DND-41 (cell line): ENCODE measurements at regions not wholly inside any gene's neighbourhood (a gene's known extent, or its start where the extent isn't known, plus 50 kb on each side); places are given as distances from the start of the nearest gene placed in this dataset.

ENCODE experiments used
- ATAC-seq: fragments of 200-7000 bp; cut with Tn5 transposase; 3 replicates; pipeline ENCODE4 v1.9.1; 2021; ENCODE audit warnings: low read depth; ENCODE audit not compliant: insufficient read depth
- DNase-seq: peaks from one replicate; pipeline ENCODE4 v3.0.0-alpha.2; 2020
- H2AFZ ChIP-seq: 2 replicates; pipeline ENCODE4 v1.6.0; 2012; ENCODE audit warnings: low read depth, low read length
- H3K27ac ChIP-seq: 2 replicates; pipeline ENCODE4 v1.5.1; 2012; ENCODE audit warnings: low read length, inconsistent platforms
- H3K27me3 ChIP-seq: fragments of 200-600 bp; sonication (generic); 2 replicates; pipeline ENCODE4 v1.6.0; 2012; ENCODE audit warnings: low read length, mild to moderate bottlenecking, inconsistent platforms; ENCODE audit not compliant: insufficient read depth, poor library complexity
- H3K36me3 ChIP-seq: 2 replicates; pipeline ENCODE4 v1.5.1; 2012; ENCODE audit warnings: low read length, inconsistent platforms; ENCODE audit not compliant: insufficient read depth
- H3K4me1 ChIP-seq: 2 replicates; pipeline ENCODE4 v1.5.1; 2012; ENCODE audit warnings: mild to moderate bottlenecking, low read length; ENCODE audit not compliant: insufficient read depth
- H3K4me2 ChIP-seq: 2 replicates; pipeline ENCODE4 v1.6.0; 2012; ENCODE audit warnings: mild to moderate bottlenecking, moderate library complexity, low read length, inconsistent platforms; ENCODE audit not compliant: insufficient read depth
- H3K4me3 ChIP-seq, 2 experiments: fragments of 200-600 bp in 1 of 2; shearing (Covaris generic) in 1 of 2; 2 replicates each; pipeline ENCODE4 v1.5.1; 2012 to 2016; ENCODE audit warnings: inconsistent platforms in 2 of 2, low read length in 2 of 2, mild to moderate bottlenecking in 2 of 2, low read depth in 1 of 2, moderate library complexity in 1 of 2
- H3K79me2 ChIP-seq: 2 replicates; pipeline ENCODE4 v1.6.0; 2012; ENCODE audit warnings: low read length, inconsistent platforms; ENCODE audit not compliant: insufficient read depth
- H3K9ac ChIP-seq: 2 replicates; pipeline ENCODE4 v1.6.0; 2012; ENCODE audit warnings: low read depth, mild to moderate bottlenecking, inconsistent platforms, low read length, moderate library complexity
- H3K9me3 ChIP-seq: 2 replicates; pipeline ENCODE4 v1.5.1; 2012; ENCODE audit warnings: low read length, moderate library complexity, mild to moderate bottlenecking, inconsistent platforms; ENCODE audit not compliant: insufficient read depth, severe bottlenecking
- H4K20me1 ChIP-seq: 2 replicates; pipeline ENCODE4 v1.6.0; 2012; ENCODE audit warnings: low read length; ENCODE audit not compliant: insufficient read depth
- CTCF ChIP-seq: IDR thresholded peaks from 2 replicates; pipeline ENCODE4 v1.5.1; 2012; ENCODE audit warnings: borderline replicate concordance, low read length, moderate library complexity, mild to moderate bottlenecking; ENCODE audit not compliant: poor library complexity, severe bottlenecking; ENCODE audit errors: extremely low read depth
- EZH2 ChIP-seq: IDR thresholded peaks from 3 replicates; pipeline ENCODE4 v1.6.1; 2012; ENCODE audit warnings: borderline replicate concordance, low read depth, mild to moderate bottlenecking, moderate library complexity, low read length, inconsistent platforms; ENCODE audit not compliant: severe bottlenecking

GRCh38 chr2:120861191-120861575, 125.5 kb downstream of the GLI2 start:
- no peak for ATAC-seq
- TF ChIP-seq EZH2 (no peak), CTCF (no peak)
- Histone ChIP-seq H2AFZ (no peak overlapping the region), H3K9me3 (no peaks in the 10 kb centered on the region), H3K27me3 (peaks cover 6% of the 10 kb centered on the region), H3K9ac (no peak overlapping the region), H4K20me1 (no peaks in the 10 kb centered on the region; the same call in 1 of the 2 replicates), H3K4me3 (no peak overlapping the region), H3K36me3 (no peaks in the 10 kb centered on the region), H3K27ac (no peak overlapping the region), H3K4me1 (no peaks in the 10 kb centered on the region), H3K4me2 (no peak overlapping the region), H3K79me2 (no peaks in the 10 kb centered on the region)
- no peak for DNase-seq

- ATAC-seq (no peak), DNase-seq (no peak)
- H3K4me1 ChIP-seq, result no peaks in the 10 kb centered on the region
- H3K9me3 ChIP-seq, result no peaks in the 10 kb centered on the region
- no peak overlapping the region for H3K9ac ChIP-seq
- no peaks in the 10 kb centered on the region; the same call in 1 of the 2 replicates for H4K20me1 ChIP-seq
- no peak overlapping the region for H2AFZ ChIP-seq
- no peak overlapping the region for H3K4me3 ChIP-seq
- TF ChIP-seq CTCF (no peak), EZH2 (no peak)
- H3K27ac ChIP-seq, result no peak overlapping the region
- peaks cover 6% of the 10 kb centered on the region for H3K27me3 ChIP-seq
- no peaks in the 10 kb centered on the region for H3K79me2 ChIP-seq
- no peaks in the 10 kb centered on the region for H3K36me3 ChIP-seq
- no peak overlapping the region for H3K4me2 ChIP-seq
Observed at GRCh38 chr2:120861576-120862191, 126.0 kb downstream of the GLI2 start.

GRCh38 chr2:120862201-120863060, 126.8 kb downstream of the GLI2 start:
- Histone ChIP-seq H3K9me3 (no peaks in the 10 kb centered on the region), H3K9ac (no peak overlapping the region), H3K27me3 (peaks cover 6% of the 10 kb centered on the region), H3K4me3 (no peak overlapping the region), H3K36me3 (no peaks in the 10 kb centered on the region), H3K79me2 (no peaks in the 10 kb centered on the region), H3K4me2 (no peak overlapping the region), H3K4me1 (no peaks in the 10 kb centered on the region), H4K20me1 (no peaks in the 10 kb centered on the region; the same call in 1 of the 2 replicates), H2AFZ (no peak overlapping the region), H3K27ac (no peak overlapping the region)
- TF ChIP-seq EZH2 (no peak), CTCF (no peak)
- no peak for DNase-seq
- ATAC-seq, result no peak
